ENCODE measurements at regions not wholly inside any gene's neighbourhood (a gene's known extent, or its start where the extent isn't known, plus 50 kb on each side); places are given as distances from the start of the nearest gene placed in this dataset.

GRCh38 chr4:136302566-136302965 lies 1229.7 kb downstream of the PCDH18 start:
- no peaks in the 10 kb centered on the region for H3K36me3 ChIP-seq (ENCODE audit: control insufficient read depth, insufficient read depth, low read length)
- no peaks in the 10 kb centered on the region for H3K4me1 Mint-ChIP-seq
- no peak overlapping the region for H3K27ac ChIP-seq (ENCODE audit: low read length)
- no peaks in the 10 kb centered on the region for H3K36me3 Mint-ChIP-seq
- DNase-seq: no peak
- intact Hi-C loops (cut with micrococcal nuclease): no loop called here
- H3K27ac Mint-ChIP-seq: no peak overlapping the region
- TF ChIP-seq CTCF (IDR thresholded peaks at IDR 0.05): no peak
- H3K4me1 ChIP-seq (ENCODE audit: control insufficient read depth, insufficient read depth, low read length): no peaks in the 10 kb centered on the region
- H3K27me3 Mint-ChIP-seq (ENCODE audit: low read depth in 2 of 2): no peaks in the 10 kb centered on the region
- ATAC-seq: no peak
- no peak overlapping the region for H3K4me3 ChIP-seq (ENCODE audit: low read length)
- H3K9me3 Mint-ChIP-seq: peaks cover 2% of the 10 kb centered on the region in 2 donors
- H3K4me3 Mint-ChIP-seq: no peak overlapping the region
- no peaks in the 10 kb centered on the region for H3K27me3 ChIP-seq (ENCODE audit: control insufficient read depth, insufficient read depth, low read length)
- H3K9me3 ChIP-seq (ENCODE audit: control insufficient read depth, insufficient read depth, low read length): peaks cover 4% of the 10 kb centered on the region

- Histone ChIP-seq H3K27me3 (ENCODE audit: control insufficient read depth, insufficient read depth, low read length) (no peaks in the 10 kb centered on the region), H3K9me3 (ENCODE audit: control insufficient read depth, insufficient read depth, low read length) (peaks cover 4% of the 10 kb centered on the region), H3K4me3 (ENCODE audit: low read length) (no peak overlapping the region), H3K4me1 (ENCODE audit: control insufficient read depth, insufficient read depth, low read length) (no peaks in the 10 kb centered on the region), H3K36me3 (ENCODE audit: control insufficient read depth, insufficient read depth, low read length) (no peaks in the 10 kb centered on the region), H3K27ac (ENCODE audit: low read length) (no peak overlapping the region)
- no peak overlapping the region for H3K27ac Mint-ChIP-seq
- no peak overlapping the region for H3K4me3 Mint-ChIP-seq
- H3K27me3 Mint-ChIP-seq (ENCODE audit: low read depth in 2 of 2): no peaks in the 10 kb centered on the region
- ATAC-seq (no peak), DNase-seq (no peak)
- no peak for TF ChIP-seq CTCF (IDR thresholded peaks at IDR 0.05)
- H3K4me1 Mint-ChIP-seq: no peaks in the 10 kb centered on the region
- no peaks in the 10 kb centered on the region for H3K36me3 Mint-ChIP-seq
- intact Hi-C loops (cut with micrococcal nuclease): no loop called here
- peaks cover 2% of the 10 kb centered on the region in 2 donors for H3K9me3 Mint-ChIP-seq
Observed at GRCh38 chr4:136301749-136302495, 1230.4 kb downstream of the PCDH18 start.

- no peak for ATAC-seq
- DNase-seq: no peak
- Mint-ChIP-seq H3K27ac (no peak overlapping the region), H3K27me3 (ENCODE audit: low read depth in 2 of 2) (no peaks in the 10 kb centered on the region), H3K4me3 (no peak overlapping the region), H3K36me3 (no peaks in the 10 kb centered on the region), H3K4me1 (no peaks in the 10 kb centered on the region), H3K9me3 (peaks cover 7 to 15% of the 10 kb centered on the region in 2 donors)
- H3K9me3 ChIP-seq (ENCODE audit: control insufficient read depth, insufficient read depth, low read length): peaks cover 3% of the 10 kb centered on the region
- WGBS (ENCODE audit: insufficient coverage): 66% methylated on average over 2 of the region's 2 CpGs
- no peak for TF ChIP-seq CTCF (IDR thresholded peaks at IDR 0.05)
- no peak overlapping the region for H3K27ac ChIP-seq (ENCODE audit: low read length)
- H3K36me3 ChIP-seq (ENCODE audit: control insufficient read depth, insufficient read depth, low read length): no peaks in the 10 kb centered on the region
- intact Hi-C loops (cut with micrococcal nuclease): no loop called here
- no peaks in the 10 kb centered on the region for H3K27me3 ChIP-seq (ENCODE audit: control insufficient read depth, insufficient read depth, low read length)
- H3K4me1 ChIP-seq (ENCODE audit: control insufficient read depth, insufficient read depth, low read length): no peaks in the 10 kb centered on the region
- H3K4me3 ChIP-seq (ENCODE audit: low read length): no peak overlapping the region
Observed at GRCh38 chr4:136283977-136284376, 1248.3 kb downstream of the PCDH18 start.

- Histone ChIP-seq H3K9me3 (ENCODE audit: control insufficient read depth, insufficient read depth, low read length) (peaks cover 3% of the 10 kb centered on the region), H3K4me3 (ENCODE audit: low read length) (no peak overlapping the region), H3K4me1 (ENCODE audit: control insufficient read depth, insufficient read depth, low read length) (no peaks in the 10 kb centered on the region), H3K27ac (ENCODE audit: low read length) (no peak overlapping the region), H3K27me3 (ENCODE audit: control insufficient read depth, insufficient read depth, low read length) (no peaks in the 10 kb centered on the region), H3K36me3 (ENCODE audit: control insufficient read depth, insufficient read depth, low read length) (no peaks in the 10 kb centered on the region)
- Mint-ChIP-seq H3K4me1 (no peaks in the 10 kb centered on the region), H3K36me3 (no peaks in the 10 kb centered on the region), H3K4me3 (no peak overlapping the region), H3K9me3 (peaks cover 11 to 15% of the 10 kb centered on the region in 2 donors), H3K27me3 (ENCODE audit: low read depth in 2 of 2) (no peaks in the 10 kb centered on the region), H3K27ac (no peak overlapping the region)
- WGBS (ENCODE audit: insufficient coverage): 71% methylated on average over 1 of the region's 1 CpG
- intact Hi-C loops (cut with micrococcal nuclease): no loop called here
- DNase-seq (no peak), ATAC-seq (no peak)
- TF ChIP-seq CTCF (IDR thresholded peaks at IDR 0.05): no peak
Observed at GRCh38 chr4:136281889-136282288, 1250.4 kb downstream of the PCDH18 start.

All from natural killer cell (primary cell).